H54 (cell line): ENCODE measurements at regions not wholly inside any gene's neighbourhood (a gene's known extent, or its start where the extent isn't known, plus 50 kb on each side); places are given as distances from the start of the nearest gene placed in this dataset.
"Not testable (repeated sequence)": the region's sequence is repeated elsewhere in the genome, so short reads cannot be mapped to it uniquely, and the experiment has no call there.

Experiments
- DNase-seq: peaks from one replicate; pipeline ENCODE4 v3.0.0; 2011; ENCODE audit warnings: low spot score, mixed read lengths; ENCODE audit not compliant: insufficient read length
- FAIRE-seq: peaks from 3 replicates; lab custom pipeline; 2011; peaks lifted over from hg19 to GRCh38; lab: Jason Lieb, UNC
- POLR2A ChIP-seq: IDR thresholded peaks from 2 replicates; pipeline ENCODE4 v1.6.1; 2011; ENCODE audit warnings: low read depth, mild to moderate bottlenecking, low read length

GRCh38 chr18:43777636-43778304 is 500.5 kb upstream of the SYT4 start:
- no peak for FAIRE-seq
- no peak for TF ChIP-seq POLR2A
- DNase-seq: no peak

GRCh38 chr18:43780782-43781340 is 503.6 kb upstream of the SYT4 start:
- DNase-seq: no peak
- TF ChIP-seq POLR2A: no peak
- FAIRE-seq: no peak

- FAIRE-seq (no peak), DNase-seq (no peak)
- no peak for TF ChIP-seq POLR2A
These were observed 507.9 kb upstream of the SYT4 start for GRCh38 chr18:43785158-43785557.

GRCh38 chr18:43786893-43787292 is 509.6 kb upstream of the SYT4 start:
- no peak for DNase-seq
- FAIRE-seq: no peak
- TF ChIP-seq POLR2A: no peak

- not testable (repeated sequence) for FAIRE-seq, DNase-seq
These were observed 510.4 kb upstream of the SYT4 start for GRCh38 chr18:43787721-43788120.

- DNase-seq (no peak), FAIRE-seq (no peak)
- no peak for TF ChIP-seq POLR2A
These were observed 512.1 kb upstream of the SYT4 start for GRCh38 chr18:43789234-43790000.

GRCh38 chr18:43793910-43794309 is 516.6 kb upstream of the SYT4 start:
- FAIRE-seq (no peak), DNase-seq (no peak)
- TF ChIP-seq POLR2A: no peak

- no peak for FAIRE-seq
- TF ChIP-seq POLR2A: no peak
- DNase-seq: no peak
These were observed 517.1 kb upstream of the SYT4 start for GRCh38 chr18:43794363-43794762.

- no peak for TF ChIP-seq POLR2A
- no peak for DNase-seq
- no peak for FAIRE-seq
These were observed 520.1 kb upstream of the SYT4 start for GRCh38 chr18:43797347-43797746.

GRCh38 chr18:43800584-43800983 is 523.3 kb upstream of the SYT4 start:
- no peak for TF ChIP-seq POLR2A
- FAIRE-seq: no peak
- DNase-seq: no peak

- no peak for TF ChIP-seq POLR2A
- DNase-seq (no peak), FAIRE-seq (no peak)
These were observed 528.4 kb upstream of the SYT4 start for GRCh38 chr18:43805646-43806194.

- DNase-seq: no peak
- FAIRE-seq: no peak
- no peak for TF ChIP-seq POLR2A
These were observed 535.3 kb upstream of the SYT4 start for GRCh38 chr18:43812627-43813026.

- no peak for TF ChIP-seq POLR2A
- DNase-seq (no peak), FAIRE-seq (no peak)
These were observed 542.1 kb upstream of the SYT4 start for GRCh38 chr18:43819397-43819796.

- DNase-seq (no peak), FAIRE-seq (no peak)
- TF ChIP-seq POLR2A: no peak
These were observed 542.6 kb upstream of the SYT4 start for GRCh38 chr18:43819873-43820272.
